WI38 (cell line): ENCODE measurements at regions not wholly inside any gene's neighbourhood (a gene's known extent, or its start where the extent isn't known, plus 50 kb on each side); places are given as distances from the start of the nearest gene placed in this dataset.

Source experiments
- H3K4me3 ChIP-seq: 2 replicates; pipeline ENCODE4 v1.5.1; 2011; ENCODE audit warnings: low read depth, mild to moderate bottlenecking, control low read depth, low read length
- TF ChIP-seq, protein P1 (sequence below): IDR thresholded peaks from 2 replicates; pipeline ENCODE4 v1.5.1; 2012; ENCODE audit warnings: low read depth, mild to moderate bottlenecking, control low read depth, low read length

DNA sequence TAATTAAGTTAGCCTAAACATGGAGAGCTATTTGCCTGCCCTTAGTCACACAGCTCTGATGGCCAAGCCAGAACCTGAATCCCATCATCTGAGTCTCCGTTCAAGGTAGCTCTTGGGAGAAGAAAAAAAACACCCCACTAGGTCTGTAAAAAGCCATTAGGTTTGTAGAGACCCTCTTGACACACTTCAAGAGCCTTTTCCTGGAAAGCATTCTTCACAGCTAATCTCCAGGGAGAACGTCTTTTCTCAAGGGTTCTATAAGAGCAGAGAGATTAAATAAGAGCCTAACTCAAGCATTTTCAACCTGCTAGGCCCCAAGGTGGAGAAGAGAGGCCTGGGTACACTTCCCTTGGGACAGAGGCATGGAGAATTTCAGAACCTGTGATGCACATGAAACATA, 61.6 kb upstream of the NAV2 start:
- TF ChIP-seq, protein P1, sequence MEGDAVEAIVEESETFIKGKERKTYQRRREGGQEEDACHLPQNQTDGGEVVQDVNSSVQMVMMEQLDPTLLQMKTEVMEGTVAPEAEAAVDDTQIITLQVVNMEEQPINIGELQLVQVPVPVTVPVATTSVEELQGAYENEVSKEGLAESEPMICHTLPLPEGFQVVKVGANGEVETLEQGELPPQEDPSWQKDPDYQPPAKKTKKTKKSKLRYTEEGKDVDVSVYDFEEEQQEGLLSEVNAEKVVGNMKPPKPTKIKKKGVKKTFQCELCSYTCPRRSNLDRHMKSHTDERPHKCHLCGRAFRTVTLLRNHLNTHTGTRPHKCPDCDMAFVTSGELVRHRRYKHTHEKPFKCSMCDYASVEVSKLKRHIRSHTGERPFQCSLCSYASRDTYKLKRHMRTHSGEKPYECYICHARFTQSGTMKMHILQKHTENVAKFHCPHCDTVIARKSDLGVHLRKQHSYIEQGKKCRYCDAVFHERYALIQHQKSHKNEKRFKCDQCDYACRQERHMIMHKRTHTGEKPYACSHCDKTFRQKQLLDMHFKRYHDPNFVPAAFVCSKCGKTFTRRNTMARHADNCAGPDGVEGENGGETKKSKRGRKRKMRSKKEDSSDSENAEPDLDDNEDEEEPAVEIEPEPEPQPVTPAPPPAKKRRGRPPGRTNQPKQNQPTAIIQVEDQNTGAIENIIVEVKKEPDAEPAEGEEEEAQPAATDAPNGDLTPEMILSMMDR: no peak
- no peak overlapping the region for H3K4me3 ChIP-seq

DNA sequence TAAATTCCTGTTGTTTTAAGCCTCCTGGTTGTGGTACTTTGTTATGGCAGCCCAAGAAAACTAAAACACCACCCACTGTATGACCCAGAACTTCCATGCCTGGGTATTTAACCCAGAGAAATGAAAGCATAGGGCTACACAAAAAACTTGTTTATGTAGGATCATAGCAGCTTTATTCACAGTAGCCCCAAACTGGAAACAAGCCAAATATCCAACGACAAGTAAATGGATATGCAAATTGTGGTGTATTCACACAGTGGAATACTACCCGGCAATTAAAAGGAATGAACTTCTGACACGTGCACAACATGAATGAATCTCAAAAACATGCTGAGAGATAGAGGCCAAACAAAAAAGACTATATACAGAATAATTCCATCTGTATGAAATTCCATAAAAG, 62.2 kb upstream of the NAV2 start:
- TF ChIP-seq, protein P1: no peak
- no peak overlapping the region for H3K4me3 ChIP-seq

GRCh38 chr11:19649751-19650150, 62.9 kb upstream of the NAV2 start:
- H3K4me3 ChIP-seq: no peak overlapping the region
- TF ChIP-seq, protein P1: no peak

- H3K4me3 ChIP-seq: no peak overlapping the region
- TF ChIP-seq, protein P1: no peak
These were observed 64.3 kb upstream of the NAV2 start for GRCh38 chr11:19648321-19648720.

GRCh38 chr11:19647816-19648215, 64.8 kb upstream of the NAV2 start:
- TF ChIP-seq, protein P1: no peak
- H3K4me3 ChIP-seq: no peak overlapping the region

- TF ChIP-seq, protein P1: no peak
- no peak overlapping the region for H3K4me3 ChIP-seq
These were observed 65.7 kb upstream of the NAV2 start for GRCh38 chr11:19646921-19647320.

- TF ChIP-seq, protein P1: no peak
- no peak overlapping the region for H3K4me3 ChIP-seq
These were observed 66.3 kb upstream of the NAV2 start for GRCh38 chr11:19646308-19646707.
